ENCODE measurements at regions not wholly inside any gene's neighbourhood (a gene's known extent, or its start where the extent isn't known, plus 50 kb on each side); places are given as distances from the start of the nearest gene placed in this dataset.
A peak's percentile ranks its signal among the peaks of the same experiment; 100 is the strongest.
"Not testable (repeated sequence)": the region's sequence is repeated elsewhere in the genome, so short reads cannot be mapped to it uniquely, and the experiment has no call there.

- DNase-seq, result no peak
- peaks cover 6% of the 10 kb centered on the region for H3K27me3 Mint-ChIP-seq
- H3K4me3 Mint-ChIP-seq, result no peak overlapping the region
- no peak overlapping the region for H3K27ac Mint-ChIP-seq
- no peaks in the 10 kb centered on the region for H3K4me1 Mint-ChIP-seq
- H3K36me3 Mint-ChIP-seq, result no peaks in the 10 kb centered on the region
- peaks cover 2% of the 10 kb centered on the region for H3K9me3 Mint-ChIP-seq
Measured at GRCh38 chr3:98644168-98644567, 50.8 kb upstream of the CPOX start.

GRCh38 chr3:98645039-98645438 is 51.6 kb upstream of the CPOX start:
- no peak overlapping the region for H3K4me3 Mint-ChIP-seq
- DNase-seq, result no peak
- H3K27ac Mint-ChIP-seq, result no peak overlapping the region
- peaks cover 1% of the 10 kb centered on the region for H3K9me3 Mint-ChIP-seq
- H3K4me1 Mint-ChIP-seq, result no peaks in the 10 kb centered on the region
- peaks cover 9% of the 10 kb centered on the region for H3K27me3 Mint-ChIP-seq
- no peaks in the 10 kb centered on the region for H3K36me3 Mint-ChIP-seq

GRCh38 chr3:98646680-98647079 is 53.3 kb upstream of the CPOX start:
- peaks cover 4% of the 10 kb centered on the region for H3K4me1 Mint-ChIP-seq
- H3K9me3 Mint-ChIP-seq, result no peaks in the 10 kb centered on the region
- no peaks in the 10 kb centered on the region for H3K36me3 Mint-ChIP-seq
- no peak for DNase-seq
- H3K27me3 Mint-ChIP-seq, result peaks cover 9% of the 10 kb centered on the region
- H3K27ac Mint-ChIP-seq, result no peak overlapping the region
- no peak overlapping the region for H3K4me3 Mint-ChIP-seq

GRCh38 chr3:98647197-98647596 is 53.8 kb upstream of the CPOX start:
- Mint-ChIP-seq H3K9me3 (no peaks in the 10 kb centered on the region), H3K4me3 (no peak overlapping the region), H3K4me1 (peaks cover 4% of the 10 kb centered on the region), H3K27ac (no peak overlapping the region), H3K27me3 (peaks cover 9% of the 10 kb centered on the region), H3K36me3 (no peaks in the 10 kb centered on the region)
- DNase-seq, result no peak

- Mint-ChIP-seq H3K36me3 (no peaks in the 10 kb centered on the region), H3K27me3 (peaks cover 7% of the 10 kb centered on the region), H3K4me1 (peaks cover 4% of the 10 kb centered on the region), H3K27ac (no peak overlapping the region), H3K4me3 (no peak overlapping the region), H3K9me3 (no peaks in the 10 kb centered on the region)
- DNase-seq, result no peak
Measured at GRCh38 chr3:98650971-98651779, 57.8 kb upstream of the CPOX start.

DNA sequence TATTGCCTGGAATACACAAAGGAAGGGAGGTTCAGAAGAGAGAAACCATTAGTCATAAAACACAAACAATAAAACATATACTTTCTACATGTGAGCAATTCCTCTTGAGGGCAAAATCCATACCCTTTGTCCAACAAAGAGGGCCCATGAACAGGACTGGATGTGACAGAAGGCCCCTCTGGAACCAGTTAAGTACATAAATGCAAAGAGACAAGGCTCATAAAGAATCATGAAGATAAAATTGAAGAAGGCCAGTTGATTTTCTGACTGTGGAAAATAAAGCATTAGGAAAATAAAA is 58.3 kb upstream of the CPOX start:
- DNase-seq, result no peak
- Mint-ChIP-seq H3K9me3 (no peaks in the 10 kb centered on the region), H3K27ac (no peak overlapping the region), H3K4me1 (peaks cover 4% of the 10 kb centered on the region), H3K4me3 (no peak overlapping the region), H3K36me3 (no peaks in the 10 kb centered on the region), H3K27me3 (peaks cover 7% of the 10 kb centered on the region)

GRCh38 chr3:98655666-98656065 is 62.3 kb upstream of the CPOX start:
- Mint-ChIP-seq H3K36me3 (no peaks in the 10 kb centered on the region), H3K9me3 (no peaks in the 10 kb centered on the region), H3K4me1 (peaks cover 6% of the 10 kb centered on the region), H3K27me3 (peaks cover 26% of the 10 kb centered on the region), H3K27ac (no peak overlapping the region), H3K4me3 (no peak overlapping the region)
- DNase-seq, result no peak

DNA sequence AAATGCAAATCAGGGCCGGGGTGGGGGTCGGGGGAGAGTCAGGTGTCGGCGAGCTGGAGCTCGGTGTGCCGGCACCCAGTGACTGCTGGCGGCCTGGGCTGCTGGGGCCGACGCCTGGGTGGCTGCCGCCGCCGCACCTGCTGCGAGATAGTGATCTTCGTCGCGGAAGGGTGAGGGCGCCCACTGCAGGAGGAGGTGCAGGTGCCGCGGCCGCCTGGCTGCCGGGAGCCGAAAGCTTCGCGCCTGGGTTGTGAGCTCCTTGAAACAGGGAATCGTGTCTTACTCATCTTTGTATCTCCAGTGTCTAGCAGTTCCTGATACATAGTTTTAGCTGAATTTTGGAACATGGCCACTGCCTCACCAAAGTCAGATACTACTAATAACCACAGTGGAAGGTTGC is 64.0 kb upstream of the CPOX start:
- Mint-ChIP-seq H3K4me3 (no peak overlapping the region), H3K27me3 (peaks cover 26% of the 10 kb centered on the region), H3K9me3 (no peaks in the 10 kb centered on the region), H3K27ac (no peak overlapping the region), H3K4me1 (peaks cover 3% of the 10 kb centered on the region), H3K36me3 (no peaks in the 10 kb centered on the region)
- peak; percentile 53 for DNase-seq

DNA sequence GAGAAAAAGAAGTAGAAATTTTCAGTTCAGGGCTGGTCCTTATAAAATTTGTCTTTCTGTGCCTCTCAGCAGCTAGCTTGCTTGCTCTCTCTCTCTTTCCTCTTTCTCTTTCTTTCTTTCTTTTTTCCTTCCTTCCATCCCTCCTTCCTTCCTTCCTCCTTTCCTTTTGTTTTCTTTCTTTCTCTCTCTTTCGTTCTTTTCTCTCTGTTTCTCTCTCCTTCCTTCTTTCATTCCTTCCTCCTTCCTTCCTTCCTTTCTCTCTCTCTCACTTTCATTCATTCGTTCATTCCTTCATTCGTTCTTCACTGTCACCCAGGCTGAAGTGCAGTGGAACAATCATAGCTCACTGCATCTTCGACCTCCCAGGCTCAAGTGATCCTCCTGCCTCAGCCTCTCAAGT is 69.3 kb upstream of the CPOX start:
- H3K36me3 Mint-ChIP-seq, result no peaks in the 10 kb centered on the region
- H3K4me3 Mint-ChIP-seq, result no peak overlapping the region
- H3K4me1 Mint-ChIP-seq, result no peaks in the 10 kb centered on the region
- no peaks in the 10 kb centered on the region for H3K9me3 Mint-ChIP-seq
- H3K27me3 Mint-ChIP-seq, result peaks cover 30% of the 10 kb centered on the region
- DNase-seq, result no peak
- H3K27ac Mint-ChIP-seq, result no peak overlapping the region

DNA sequence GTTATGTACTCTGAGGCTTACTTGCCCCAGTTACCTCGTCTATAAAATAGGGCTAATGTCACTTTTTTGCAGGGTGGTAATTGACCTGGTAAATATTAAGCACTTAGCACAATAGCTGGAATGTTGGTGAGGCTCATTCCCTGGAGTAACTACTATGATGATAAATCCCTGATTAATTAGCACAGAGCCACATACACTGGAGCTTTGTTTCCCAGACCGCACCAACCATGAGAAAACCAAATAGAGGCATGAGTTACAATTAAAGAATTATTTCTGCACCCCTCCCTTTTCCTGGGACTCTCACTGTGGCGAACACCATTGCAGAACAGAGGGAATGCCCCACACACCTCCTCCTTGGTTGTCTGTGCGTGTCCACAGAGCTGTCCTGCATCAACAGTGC is 76.6 kb upstream of the CPOX start:
- no peaks in the 10 kb centered on the region for H3K9me3 Mint-ChIP-seq
- no peak overlapping the region for H3K27ac Mint-ChIP-seq
- H3K4me3 Mint-ChIP-seq, result no peak overlapping the region
- no peak for DNase-seq
- H3K4me1 Mint-ChIP-seq, result no peaks in the 10 kb centered on the region
- H3K36me3 Mint-ChIP-seq, result no peaks in the 10 kb centered on the region
- H3K27me3 Mint-ChIP-seq, result peaks cover 7% of the 10 kb centered on the region

- Mint-ChIP-seq H3K27me3 (no peaks in the 10 kb centered on the region), H3K4me3 (no peak overlapping the region), H3K36me3 (no peaks in the 10 kb centered on the region), H3K4me1 (no peaks in the 10 kb centered on the region), H3K9me3 (no peaks in the 10 kb centered on the region), H3K27ac (no peak overlapping the region)
- no peak for DNase-seq
Measured at GRCh38 chr3:98679986-98680385, 83.2 kb upstream of the ST3GAL6 start.

GRCh38 chr3:98680723-98681122 is 82.4 kb upstream of the ST3GAL6 start:
- Mint-ChIP-seq H3K27ac (no peak overlapping the region), H3K9me3 (no peaks in the 10 kb centered on the region), H3K4me1 (no peaks in the 10 kb centered on the region), H3K27me3 (no peaks in the 10 kb centered on the region), H3K36me3 (no peaks in the 10 kb centered on the region), H3K4me3 (no peak overlapping the region)
- DNase-seq, result no peak

- no peak overlapping the region for H3K4me3 Mint-ChIP-seq
- no peaks in the 10 kb centered on the region for H3K36me3 Mint-ChIP-seq
- no peak overlapping the region for H3K27ac Mint-ChIP-seq
- H3K9me3 Mint-ChIP-seq, result no peaks in the 10 kb centered on the region
- H3K4me1 Mint-ChIP-seq, result no peaks in the 10 kb centered on the region
- H3K27me3 Mint-ChIP-seq, result no peaks in the 10 kb centered on the region
- no peak for DNase-seq
Measured at GRCh38 chr3:98681486-98681885, 81.7 kb upstream of the ST3GAL6 start.

GRCh38 chr3:98682391-98682790 is 80.7 kb upstream of the ST3GAL6 start:
- not testable (repeated sequence) for DNase-seq, H3K4me1 Mint-ChIP-seq, H3K4me3 Mint-ChIP-seq, H3K36me3 Mint-ChIP-seq, H3K27ac Mint-ChIP-seq, H3K9me3 Mint-ChIP-seq, H3K27me3 Mint-ChIP-seq

DNA sequence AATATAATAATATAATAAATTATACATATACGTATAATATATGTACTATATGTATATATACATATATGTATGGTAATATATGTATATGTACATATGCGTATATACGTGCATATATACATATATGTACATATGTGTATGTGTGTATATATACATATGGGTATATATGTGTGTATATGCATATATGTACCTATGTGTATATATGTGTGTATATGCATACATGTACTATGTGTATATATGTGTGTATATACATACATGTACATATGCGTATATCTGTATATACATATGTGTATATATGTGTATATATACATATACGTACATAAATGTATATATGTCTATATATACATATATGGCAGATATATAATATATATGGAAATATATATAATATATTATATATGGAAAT is 74.8 kb upstream of the ST3GAL6 start:
- Mint-ChIP-seq H3K27ac (no peak overlapping the region), H3K9me3 (peaks cover 4% of the 10 kb centered on the region), H3K27me3 (no peaks in the 10 kb centered on the region), H3K36me3 (no peaks in the 10 kb centered on the region), H3K4me1 (no peaks in the 10 kb centered on the region), H3K4me3 (no peak overlapping the region)
- DNase-seq, result no peak

DNA sequence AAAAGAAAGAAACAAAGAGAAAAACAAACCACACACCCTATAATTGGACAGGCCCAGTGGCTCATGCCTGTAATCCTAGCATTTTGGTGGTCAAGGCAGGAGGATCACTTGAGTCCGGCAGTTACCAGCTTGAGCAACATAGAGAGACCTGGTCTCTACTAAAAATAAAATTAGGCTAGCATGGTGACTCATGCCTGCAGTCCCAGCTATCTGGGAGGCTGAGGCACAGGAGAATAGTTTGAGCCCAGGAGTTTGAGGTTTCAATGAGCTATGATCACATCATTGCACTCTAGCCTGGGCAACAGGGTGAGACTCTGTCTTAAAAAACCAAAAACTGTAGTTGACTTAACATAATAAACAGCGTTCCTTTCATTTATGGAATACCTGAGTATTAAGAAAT is 72.3 kb upstream of the ST3GAL6 start:
- Mint-ChIP-seq H3K4me3 (no peak overlapping the region), H3K9me3 (peaks cover 4% of the 10 kb centered on the region), H3K4me1 (no peaks in the 10 kb centered on the region), H3K27me3 (no peaks in the 10 kb centered on the region), H3K36me3 (no peaks in the 10 kb centered on the region), H3K27ac (no peak overlapping the region)
- DNase-seq, result no peak

Measured in activated naive CD8-positive, alpha-beta T cell treated with anti-CD3 and anti-CD28 coated beads for 36 hours (primary cell).